ENCODE measurements at regions not wholly inside any gene's neighbourhood (a gene's known extent, or its start where the extent isn't known, plus 50 kb on each side); places are given as distances from the start of the nearest gene placed in this dataset.

GRCh38 chr5:6244339-6244714 is 134.0 kb downstream of the MED10 start:
- no peak for TF ChIP-seq CTCF (IDR thresholded peaks at IDR 0.05; ENCODE audit: low read length)
- no peak for TF ChIP-seq EZH2 (IDR thresholded peaks at IDR 0.05; ENCODE audit: borderline replicate concordance, low read length)
